Tibial nerve (tissue), 3 donors: ENCODE measurements at regions not wholly inside any gene's neighbourhood (a gene's known extent, or its start where the extent isn't known, plus 50 kb on each side); places are given as distances from the start of the nearest gene placed in this dataset.
"Not testable (repeated sequence)": the region's sequence is repeated elsewhere in the genome, so short reads cannot be mapped to it uniquely, and the experiment has no call there.

Experiments
- CTCF ChIP-seq, 5 experiments: fragments of 200-600 bp in 3 of 5; fragments of 450-650 bp in 2 of 5; sonication (generic) in 3 of 5; IDR thresholded peaks; one replicate each; pipeline ENCODE4 v1.5.1; 2016 to 2019; ENCODE audit warnings: antibody characterized with exemption in 5 of 5, mild to moderate bottlenecking in 3 of 5, moderate library complexity in 2 of 5
- POLR2A ChIP-seq, 2 donors: fragments of 450-650 bp; IDR thresholded peaks; one replicate each; pipeline ENCODE4 v1.6.1; 2017; ENCODE audit warnings: antibody characterized with exemption in 2 of 2, mild to moderate bottlenecking in 2 of 2, moderate library complexity in 2 of 2

- not testable (repeated sequence) for TF ChIP-seq CTCF, POLR2A (IDR thresholded peaks at IDR 0.05)
Observed at GRCh38 chr1:101450691-101451090, 213.9 kb downstream of the S1PR1 start.
